ENCODE measurements at regions not wholly inside any gene's neighbourhood (a gene's known extent, or its start where the extent isn't known, plus 50 kb on each side); places are given as distances from the start of the nearest gene placed in this dataset.
"Not testable (repeated sequence)": the region's sequence is repeated elsewhere in the genome, so short reads cannot be mapped to it uniquely, and the experiment has no call there.

DNA sequence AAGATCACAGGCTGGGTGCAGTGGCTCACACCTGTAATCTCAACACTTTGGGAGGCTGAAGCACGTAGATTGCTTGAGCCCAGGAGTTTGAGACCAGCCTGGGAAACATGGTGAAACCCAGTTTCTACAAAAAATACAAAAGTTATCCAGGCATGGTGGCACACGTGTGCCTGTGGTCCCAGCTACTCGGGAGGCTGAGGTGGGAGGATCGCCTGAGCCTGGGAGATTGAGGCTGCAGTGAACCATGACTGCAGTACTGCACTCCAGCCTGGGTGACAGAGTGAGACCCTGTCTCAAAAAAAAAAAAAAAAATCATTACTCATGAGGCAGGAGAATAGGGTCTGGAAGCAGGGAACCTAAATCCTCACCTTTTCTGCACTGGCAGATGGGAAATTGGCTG is 79.1 kb upstream of the CLDN5 start:
- DNase-seq: not testable (repeated sequence)

DNA sequence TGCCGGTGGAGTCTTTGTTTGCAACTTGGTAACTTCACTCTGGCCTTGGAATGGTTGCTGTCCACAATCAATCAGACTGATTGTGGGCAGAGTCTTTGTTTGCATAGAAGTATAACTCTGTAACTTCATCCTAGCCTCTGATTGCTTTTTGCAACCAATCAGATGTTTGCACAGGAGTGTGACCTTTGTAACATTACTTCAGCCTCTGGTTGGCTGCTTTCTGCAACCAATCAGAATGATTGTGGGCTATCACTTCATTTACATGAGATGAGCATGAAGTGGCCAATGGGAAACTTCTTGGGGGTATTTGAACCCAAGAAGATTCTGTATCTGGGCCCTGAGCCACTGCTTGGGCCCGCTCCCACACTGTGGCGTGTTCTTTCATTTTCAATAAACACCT is 79.6 kb upstream of the CLDN5 start:
- DNase-seq: no peak

DNA sequence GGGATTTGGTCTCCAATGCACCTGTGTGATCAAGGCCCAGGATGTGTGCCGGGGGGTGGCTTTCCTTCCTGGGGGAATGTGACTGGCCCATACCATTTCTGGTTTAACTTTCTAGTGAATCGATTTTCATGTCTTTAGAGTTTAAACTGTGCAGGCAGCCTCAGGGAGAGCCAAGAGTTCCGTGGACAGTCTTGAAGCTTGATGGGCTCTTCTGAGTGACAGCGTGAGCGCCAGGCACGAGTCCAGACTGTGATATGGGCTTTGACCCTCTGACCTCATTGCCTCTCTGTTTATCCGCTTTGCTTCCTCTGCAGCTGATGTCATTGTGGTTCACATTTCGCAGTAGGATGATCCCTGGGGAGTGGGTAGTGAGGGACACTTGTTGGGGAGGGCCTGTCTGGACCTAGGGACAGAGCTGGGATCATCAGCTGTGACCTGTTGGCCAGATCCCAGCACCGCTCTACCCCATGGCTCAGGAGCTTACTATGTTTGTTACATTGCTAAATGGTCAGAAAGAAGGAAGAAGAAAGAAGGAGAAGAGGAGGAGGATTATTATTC is 80.6 kb upstream of the CLDN5 start:
- DNase-seq: no peak

DNA sequence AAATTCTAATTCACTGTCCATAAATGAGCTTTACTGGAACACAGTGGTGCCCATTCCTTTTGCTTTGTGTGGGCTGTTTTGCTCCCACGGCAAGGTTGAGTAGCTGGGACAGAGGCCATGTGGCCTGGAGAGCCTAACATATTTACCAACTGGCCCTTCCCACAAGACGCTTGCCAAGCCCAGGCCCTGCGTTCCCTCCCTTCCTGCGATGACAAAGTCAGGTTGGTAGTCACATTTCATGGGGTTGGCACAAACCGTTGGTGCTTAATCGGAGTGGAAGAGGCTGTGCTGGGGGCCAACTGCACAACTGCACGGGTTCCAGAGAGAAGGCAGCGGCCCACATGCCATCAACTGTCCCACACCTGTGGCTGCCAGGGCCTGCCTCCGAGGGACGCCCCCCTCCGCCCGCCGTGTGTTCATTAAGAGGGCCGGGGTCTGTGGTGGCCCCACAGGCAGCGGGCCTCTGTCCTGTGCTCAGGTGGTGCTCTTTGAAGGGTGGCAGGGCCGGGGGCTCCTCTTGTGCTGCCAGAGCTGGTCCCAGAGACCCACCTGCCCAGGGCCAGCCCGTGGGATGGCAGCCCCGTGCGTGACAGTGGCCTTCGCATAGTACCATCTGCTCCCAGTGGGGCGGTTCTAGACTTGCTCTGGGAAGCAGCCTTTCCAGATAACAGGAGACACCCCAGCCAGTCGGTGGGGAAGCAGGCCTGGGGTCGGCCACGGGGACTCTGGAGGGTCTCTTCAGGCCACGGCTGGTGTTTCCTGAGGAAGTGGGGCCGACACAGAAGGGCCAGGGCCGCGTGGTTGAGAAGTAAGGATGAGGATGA is 81.5 kb upstream of the CLDN5 start:
- no peak for DNase-seq

DNA sequence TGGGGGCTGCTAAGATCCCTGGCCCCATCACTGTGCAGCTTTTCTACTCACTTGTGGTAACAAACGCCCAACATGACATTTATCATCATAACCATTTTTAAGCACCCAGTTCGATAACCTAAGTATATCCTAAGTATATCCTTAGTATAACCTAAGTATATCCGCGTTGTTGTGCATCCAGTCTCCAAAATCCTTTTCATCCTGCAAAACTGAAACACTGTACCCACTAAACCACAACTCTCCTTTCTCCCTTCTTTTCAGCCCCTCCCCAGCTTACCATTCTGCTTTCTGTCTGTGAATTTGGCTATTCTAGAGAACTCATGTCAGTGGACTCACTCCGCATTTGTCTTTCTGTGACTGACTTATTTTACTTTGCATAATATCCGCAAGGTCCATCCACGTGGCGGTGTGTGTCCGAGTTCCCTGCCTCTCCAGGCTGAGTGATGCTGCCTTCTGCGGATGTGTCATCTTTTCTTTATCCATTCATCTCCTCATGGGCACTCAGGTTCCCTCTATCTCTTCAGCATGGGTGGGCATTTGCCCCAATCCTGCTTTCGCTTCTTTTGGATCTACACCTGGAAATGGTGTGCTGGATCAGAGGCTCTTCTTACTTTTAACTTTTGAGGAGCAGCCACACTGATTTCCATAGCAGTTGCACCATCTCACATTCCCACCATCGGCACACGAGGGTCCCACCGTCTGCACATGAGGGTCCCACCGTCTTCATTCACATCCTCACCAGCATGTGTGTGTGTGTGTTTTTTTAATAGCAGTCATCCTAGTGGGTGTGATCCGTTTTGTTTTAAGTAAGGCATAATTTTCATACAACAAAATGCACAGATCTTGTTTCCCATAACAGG is 82.4 kb upstream of the CLDN5 start:
- DNase-seq: no peak

DNA sequence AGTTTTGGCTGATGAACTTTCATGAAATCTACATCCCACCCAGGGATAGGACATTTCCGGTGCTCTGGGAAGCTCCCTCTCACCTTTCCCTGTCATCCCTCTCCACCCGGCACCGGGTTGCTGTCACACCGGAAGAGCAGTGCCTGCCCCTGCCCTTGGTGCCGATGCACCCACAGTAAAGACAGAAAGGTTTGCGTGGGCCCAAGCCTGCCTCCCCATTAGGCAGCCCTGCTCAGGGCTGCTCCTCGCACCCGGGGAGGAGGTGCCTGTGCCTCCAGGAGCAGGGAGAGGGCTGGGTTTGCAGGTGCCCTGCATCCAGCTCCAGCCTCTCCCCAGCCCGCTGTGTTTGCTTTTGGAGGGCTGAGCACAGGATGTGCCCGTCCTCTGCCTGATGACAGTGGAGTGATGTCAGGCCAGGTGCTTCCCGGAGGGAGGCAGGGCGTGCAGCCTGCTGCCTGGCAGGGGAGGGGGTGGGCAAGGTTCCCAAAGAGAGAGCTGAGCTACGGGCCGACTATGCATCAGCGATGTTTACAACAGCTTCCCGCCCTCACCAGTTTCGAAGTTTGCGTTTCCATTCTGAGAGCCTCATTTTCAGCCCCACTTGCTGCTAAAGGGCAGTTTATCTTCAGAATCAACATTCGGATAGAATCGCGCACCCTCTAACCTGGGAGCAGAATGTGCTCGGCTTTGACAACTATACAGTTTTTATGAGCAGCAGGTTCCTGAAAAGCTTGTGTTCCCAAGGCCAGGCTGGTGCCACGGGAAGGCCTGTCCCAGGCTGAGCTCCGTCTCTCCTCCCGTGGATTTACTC is 83.2 kb upstream of the CLDN5 start:
- DNase-seq: no peak

DNA sequence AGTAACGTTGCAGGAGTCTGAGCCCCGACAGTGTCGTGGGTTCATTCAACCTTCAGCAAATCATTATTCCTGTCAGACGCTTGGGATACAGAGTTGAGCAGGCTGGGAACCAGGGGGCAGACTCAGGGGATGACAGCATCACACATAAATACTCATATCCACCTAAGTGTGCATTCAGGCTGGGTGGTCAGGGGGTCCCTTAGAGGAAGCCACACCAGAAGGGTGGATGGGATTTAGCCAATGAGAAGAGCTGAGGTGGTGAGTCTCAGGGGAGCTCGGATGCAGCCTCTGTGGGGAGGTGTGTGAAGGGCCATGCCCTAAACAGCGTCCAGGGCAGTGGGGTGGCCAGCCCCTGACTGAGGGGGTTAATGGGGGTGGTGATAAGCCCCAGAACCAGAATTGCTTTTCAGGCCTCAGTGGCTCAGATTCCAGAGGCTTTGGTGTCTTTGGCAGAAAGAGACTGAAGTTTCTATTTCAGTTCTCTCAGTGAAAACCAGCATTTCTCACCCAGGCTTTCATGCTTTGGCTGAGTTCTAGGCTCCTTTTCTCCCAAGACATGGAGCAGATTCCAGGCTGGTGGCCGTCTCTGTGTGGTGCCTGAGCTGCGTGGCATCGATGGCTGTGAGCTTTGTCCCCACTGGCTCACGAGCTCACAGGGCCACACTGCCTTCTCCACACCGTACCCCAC is 83.9 kb upstream of the CLDN5 start:
- DNase-seq: no peak

DNA sequence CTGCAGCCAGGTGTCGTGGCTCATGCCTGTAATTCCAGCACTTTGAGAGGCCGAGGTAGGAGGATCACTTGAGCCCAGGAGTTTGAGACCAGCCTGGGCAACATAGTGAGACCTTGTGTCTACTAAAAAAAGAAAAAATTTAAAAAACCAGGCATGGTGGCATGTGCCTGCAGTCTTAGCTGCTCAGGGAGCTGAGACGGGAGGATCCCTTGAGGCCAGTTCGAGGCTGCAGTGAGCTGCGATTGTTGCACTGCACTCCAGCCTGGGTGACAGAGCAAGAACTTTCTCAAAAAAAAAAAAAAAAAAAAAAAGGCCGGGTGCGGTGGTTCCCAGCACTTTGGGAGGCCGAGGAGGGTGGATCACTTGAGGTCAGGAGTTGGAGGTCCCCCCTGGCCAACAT is 85.5 kb upstream of the CLDN5 start:
- not testable (repeated sequence) for DNase-seq

DNA sequence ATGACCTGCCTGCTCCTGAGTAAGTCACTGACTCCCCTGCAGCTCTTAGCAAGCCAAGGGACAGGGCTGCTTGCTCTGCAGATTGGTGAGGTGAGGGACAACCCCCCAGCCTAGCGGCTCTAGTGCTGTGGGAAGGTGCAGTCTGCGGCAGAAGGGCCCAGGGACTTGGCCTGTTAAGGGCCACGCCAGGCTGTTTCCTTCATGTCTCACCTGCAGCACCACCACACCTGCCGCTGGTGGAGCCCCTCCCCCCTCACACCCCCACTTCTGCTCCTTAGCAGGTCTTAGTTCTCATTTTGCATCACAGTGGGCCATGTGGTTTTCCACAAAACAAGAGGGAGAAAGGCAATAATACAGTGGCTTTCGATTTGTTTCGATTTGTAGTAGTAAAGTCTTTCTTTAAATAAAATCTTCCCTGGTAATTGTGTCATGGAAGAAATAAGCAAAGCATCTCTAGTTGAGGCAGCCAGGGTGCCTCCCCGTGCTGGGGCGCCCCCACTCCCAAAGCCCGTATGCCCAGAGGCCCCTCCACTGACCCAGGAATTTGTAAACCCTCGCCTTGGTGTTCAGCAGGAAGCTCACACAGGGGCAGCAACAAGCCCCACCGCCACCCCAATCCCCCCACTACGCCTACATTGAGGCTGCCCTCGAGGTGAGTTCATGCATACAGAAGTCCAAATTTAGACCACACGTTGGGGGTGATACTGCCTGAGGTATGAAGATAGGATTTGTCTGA is 86.5 kb upstream of the CLDN5 start:
- no peak for DNase-seq

DNA sequence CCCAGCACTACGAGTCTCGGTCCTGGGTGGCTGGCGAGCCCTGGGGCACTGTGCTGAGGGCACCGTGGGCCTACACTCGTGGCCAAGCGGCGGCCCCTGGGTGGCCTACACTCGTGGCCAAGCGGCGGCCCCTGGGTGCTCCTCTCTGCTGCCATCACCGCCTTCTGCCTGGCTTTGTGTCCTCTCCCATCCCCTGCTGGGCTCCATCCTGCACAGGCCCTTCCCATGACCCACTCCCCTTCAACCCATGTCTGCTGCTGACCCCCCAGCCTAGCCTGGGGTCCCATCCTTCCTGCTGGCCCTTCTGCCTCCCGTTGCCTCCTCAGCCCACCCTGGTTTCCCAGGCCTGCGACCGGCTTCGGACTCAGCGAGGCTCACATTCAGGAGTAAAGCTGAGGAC is 87.4 kb upstream of the CLDN5 start:
- no peak for DNase-seq

DNA sequence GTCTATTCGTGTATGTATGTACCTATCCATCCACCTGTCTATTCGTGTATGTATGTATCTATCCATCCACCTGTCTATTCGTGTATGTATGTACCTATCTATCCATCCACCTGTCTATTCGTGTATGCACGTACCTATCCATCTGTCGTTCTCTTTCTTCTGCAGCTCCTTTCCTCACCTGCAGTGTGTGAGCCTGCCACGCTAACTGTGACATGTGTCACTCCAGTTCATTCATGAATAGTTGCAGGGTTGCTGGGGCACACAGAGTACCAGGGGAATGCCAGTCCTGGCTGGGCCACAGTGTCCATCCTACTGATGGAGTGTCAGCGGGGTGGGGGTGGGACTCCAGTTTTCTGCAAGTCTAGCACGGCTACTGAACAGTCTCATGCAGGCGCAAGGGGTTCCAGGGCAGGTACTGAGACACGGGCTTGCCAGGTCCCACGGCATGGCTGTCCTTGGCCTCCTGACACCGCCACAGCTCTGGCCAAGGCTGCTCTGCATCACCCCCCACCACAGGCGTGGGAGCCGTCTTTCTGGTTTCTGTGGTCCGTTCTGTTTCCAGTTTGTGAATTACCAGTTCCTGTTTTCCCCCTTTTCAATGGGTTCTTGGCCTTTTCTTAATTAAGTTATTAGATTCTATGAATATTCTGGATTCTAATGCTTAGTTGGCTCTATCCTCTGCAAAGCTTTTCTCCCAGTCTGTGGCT is 88.8 kb upstream of the CLDN5 start:
- DNase-seq: peak in 2 of 3 donors; percentile 31 to 33

DNA sequence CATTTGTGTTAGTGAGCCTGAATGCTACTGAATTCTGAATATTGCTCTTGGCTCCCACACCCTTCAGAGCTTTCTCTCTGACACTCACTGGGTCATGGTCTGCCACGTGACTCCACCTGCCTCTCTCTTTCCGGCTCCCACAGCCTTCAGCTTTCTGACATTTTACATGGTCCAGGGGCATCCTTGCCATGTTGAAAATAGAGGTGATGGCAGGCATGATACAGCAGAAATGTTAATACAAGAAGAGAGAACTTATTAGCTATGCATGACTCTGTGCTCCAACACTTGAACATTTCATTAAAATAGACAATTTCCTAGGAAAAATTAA is 90.3 kb upstream of the CLDN5 start:
- DNase-seq: no peak

DNA sequence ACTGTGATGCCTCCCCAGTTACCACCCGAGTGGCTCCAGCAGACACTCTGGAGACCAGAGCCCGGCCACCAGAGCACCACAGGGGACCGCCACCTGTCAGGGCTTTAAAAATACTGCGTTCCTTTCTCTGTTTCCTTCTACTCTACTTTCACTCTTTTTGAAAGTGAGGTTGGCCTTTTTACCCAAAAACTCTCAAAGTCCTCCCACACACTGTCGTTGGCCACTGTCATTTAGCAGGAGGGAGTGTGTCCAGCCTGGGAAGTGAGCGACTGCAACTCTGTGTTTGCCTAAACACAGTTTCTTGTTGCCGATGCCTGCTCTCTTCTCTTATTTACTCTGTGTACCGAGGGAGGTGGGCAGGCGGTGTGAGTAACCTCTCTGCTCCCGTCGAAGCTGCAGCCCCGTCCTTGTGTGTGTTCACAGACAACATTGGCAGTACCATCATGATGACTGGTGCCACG is 90.8 kb upstream of the CLDN5 start:
- no peak for DNase-seq

DNA sequence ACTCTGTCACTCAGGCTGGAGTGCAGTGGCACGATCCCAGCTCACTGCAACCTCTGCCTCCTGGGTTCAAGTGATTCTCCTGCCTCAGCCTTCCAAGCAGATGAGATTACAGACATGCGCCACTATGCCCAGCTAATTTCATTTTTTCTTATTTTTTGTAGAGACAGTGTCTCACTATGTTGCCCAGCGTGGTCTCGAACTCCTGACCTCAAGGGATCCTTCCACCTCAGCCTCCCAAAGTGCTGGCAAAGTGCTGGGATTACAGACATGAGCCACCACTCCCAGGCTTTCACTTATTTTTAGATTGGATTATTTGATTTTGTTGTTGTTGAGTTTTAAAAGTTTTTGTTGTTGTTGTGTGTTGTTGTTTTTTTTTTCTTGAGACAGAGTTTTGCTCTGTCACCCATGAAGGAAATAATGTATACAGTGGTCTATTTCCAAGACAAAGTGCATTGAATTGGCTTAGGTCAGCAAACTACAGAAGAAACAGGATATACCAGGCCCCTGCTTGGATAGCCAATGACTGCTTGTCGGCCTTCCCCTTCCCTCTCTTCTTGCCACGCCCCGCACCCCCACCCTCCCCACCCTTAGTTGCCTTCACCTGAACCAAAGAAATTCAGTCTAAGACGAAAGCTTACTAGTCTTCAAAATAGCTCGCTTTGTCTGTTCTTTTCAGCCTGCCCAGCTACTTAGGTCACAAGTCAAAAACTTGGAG is 91.8 kb upstream of the CLDN5 start:
- no peak for DNase-seq

DNA sequence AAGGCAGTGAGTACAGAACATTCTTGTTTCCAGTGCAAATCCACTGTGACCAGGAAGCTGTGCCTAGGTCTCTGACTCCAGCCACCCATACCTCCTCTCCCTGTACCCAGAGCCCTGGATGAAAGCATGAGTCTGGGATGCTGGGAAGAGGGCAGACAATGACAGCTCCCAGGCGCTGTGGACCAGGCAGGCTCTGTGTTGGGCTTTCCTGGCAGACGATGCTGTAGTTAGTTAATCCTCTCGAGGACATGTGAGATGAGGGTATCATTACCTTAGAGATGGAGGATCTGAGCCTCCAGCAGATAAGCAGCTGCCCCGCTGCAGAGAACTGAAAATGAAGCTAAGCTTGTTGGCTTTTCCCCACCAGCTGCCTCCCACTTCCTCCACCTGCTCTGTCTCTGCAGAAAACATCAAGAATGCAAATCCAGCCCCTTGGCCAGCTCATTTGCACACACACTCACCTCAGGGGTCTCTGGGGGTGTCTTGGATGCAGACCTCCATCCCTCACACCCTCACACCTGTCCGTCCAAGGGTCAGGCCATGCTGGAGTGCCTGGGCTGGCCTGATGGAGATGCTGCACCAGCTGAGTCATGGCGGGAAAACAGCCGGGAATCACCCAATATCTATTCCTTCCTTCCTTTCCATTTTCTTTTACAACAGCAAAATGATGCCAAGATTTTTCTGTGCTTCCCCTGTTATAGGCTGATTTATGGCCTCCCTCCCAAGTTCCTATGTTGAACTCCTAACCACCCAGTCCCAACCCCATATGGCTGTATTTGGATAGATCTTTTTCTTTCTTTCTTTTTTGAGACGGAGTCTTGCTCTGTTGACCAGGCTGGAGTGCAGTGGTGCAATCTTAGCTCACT is 94.9 kb upstream of the SEPTIN5 start:
- peak in 2 of 3 donors; percentile 10 to 44 for DNase-seq

DNA sequence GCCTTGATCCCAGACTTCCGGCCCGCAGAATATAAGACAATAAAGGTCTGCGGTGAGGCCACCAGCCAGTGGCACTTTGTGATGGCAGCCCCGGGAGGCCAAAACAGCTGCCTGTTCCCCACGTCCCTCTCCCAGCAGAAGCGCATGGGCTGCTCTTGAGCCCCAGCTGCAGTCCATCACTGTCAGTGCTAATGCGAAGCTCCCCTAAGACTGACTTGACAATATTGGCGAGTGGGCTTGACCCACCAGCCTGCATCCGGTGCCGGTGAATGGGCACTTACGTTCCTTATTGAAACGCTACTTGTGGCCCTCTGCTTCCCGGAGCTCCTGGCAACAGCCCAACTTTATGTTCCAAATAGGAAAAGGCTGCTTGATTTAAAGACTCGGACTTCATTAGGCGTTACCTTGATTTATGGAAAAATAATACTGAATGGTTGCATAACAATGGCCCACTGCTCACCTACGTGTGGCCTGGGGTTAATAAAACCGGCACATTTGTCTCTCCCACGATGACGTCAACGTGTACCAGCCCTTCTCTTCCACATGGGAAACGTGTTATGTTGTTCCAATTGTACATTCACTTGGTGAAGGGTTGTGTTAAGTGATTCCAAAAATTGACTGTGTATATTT is 93.4 kb upstream of the SEPTIN5 start:
- no peak for DNase-seq

DNA sequence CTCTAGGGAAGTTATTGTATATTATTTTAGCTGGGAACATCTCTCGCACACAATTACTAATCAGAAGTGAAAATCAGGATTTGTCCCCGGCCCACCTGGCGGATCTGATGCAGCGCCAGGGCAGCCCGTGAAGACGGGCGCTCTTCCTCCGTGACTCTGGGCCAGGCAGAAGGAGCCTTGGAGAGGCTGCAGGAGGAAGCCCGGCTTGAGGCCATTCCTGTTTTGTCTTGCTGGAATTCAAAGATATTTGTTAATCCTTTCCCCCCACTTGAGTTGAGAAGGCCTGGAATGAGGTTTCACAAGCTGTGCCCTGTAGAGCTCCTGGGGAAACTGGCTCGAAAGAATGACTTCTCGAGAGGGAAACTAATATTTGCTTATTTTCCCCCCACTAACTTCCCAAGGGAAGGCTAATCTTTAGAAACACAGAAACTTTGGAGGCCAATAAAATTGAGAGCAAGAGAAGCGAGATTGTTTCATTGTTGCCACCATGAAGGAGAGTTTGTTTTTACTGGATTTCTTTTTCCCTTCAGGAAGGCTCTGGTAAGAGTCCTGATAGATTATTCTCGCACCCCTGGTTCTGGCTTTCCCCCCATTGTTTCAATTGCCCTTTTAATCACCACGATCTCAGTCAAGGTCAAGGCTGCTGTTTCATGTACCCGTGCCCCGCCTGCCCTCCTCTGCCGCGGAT is 92.8 kb upstream of the SEPTIN5 start:
- no peak for DNase-seq

DNA sequence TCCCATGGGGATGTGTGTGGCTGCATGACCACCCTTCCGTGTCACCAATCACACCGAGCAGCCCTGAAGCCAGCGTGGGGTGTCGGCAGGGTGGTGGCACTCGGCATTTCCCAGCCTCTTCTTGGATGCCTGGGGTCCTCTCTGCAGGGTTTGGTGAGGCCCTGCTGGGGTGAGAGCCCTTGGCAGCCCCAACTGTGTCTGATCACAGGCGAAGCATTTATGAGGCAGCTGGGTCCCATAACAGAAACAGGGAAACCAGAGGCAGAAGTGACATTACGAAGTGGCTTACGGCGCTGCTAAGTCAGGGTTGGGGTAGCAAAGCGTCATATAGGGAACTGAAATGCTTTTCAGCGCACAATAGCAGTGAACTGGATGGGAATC is 92.3 kb upstream of the SEPTIN5 start:
- no peak for DNase-seq
